OCI-LY1 (cell line): ENCODE measurements at regions not wholly inside any gene's neighbourhood (a gene's known extent, or its start where the extent isn't known, plus 50 kb on each side); places are given as distances from the start of the nearest gene placed in this dataset.

Experiments used
- H2AFZ ChIP-seq: fragments of 200-600 bp; sonication (generic), shearing (Covaris generic); 2 replicates; pipeline ENCODE4 v1.6.0; 2014; ENCODE audit warnings: antibody characterized with exemption, mild to moderate bottlenecking, low read length
- H3F3A ChIP-seq: fragments of 200-600 bp; sonication (generic), shearing (Covaris generic); 2 replicates; pipeline ENCODE4 v1.6.0; 2014; ENCODE audit warnings: mild to moderate bottlenecking, antibody characterized with exemption, low read length, moderate library complexity; ENCODE audit not compliant: insufficient read depth
- H3K27ac ChIP-seq: fragments of 200-600 bp; sonication (generic); 2 replicates; pipeline ENCODE4 v1.5.1; 2014; ENCODE audit warnings: low read length, mixed run types, mild to moderate bottlenecking, low read depth; ENCODE audit not compliant: poor library complexity, severe bottlenecking
- H3K27me3 ChIP-seq: fragments of 200-600 bp; sonication (generic); 2 replicates; pipeline ENCODE4 v1.6.0; 2014; ENCODE audit warnings: antibody characterized with exemption, mild to moderate bottlenecking, low read length, moderate library complexity; ENCODE audit not compliant: insufficient read depth
- H3K36me3 ChIP-seq: fragments of 200-600 bp; sonication (generic); 2 replicates; pipeline ENCODE4 v1.6.1; 2014; ENCODE audit warnings: mild to moderate bottlenecking, antibody characterized with exemption, low read length, moderate library complexity, mixed read lengths; ENCODE audit not compliant: insufficient read depth
- H3K4me1 ChIP-seq: fragments of 200-600 bp; sonication (generic); 2 replicates; pipeline ENCODE4 v1.5.1; 2014; ENCODE audit warnings: mild to moderate bottlenecking, low read length, moderate library complexity; ENCODE audit not compliant: insufficient read depth, severe bottlenecking
- H3K4me2 ChIP-seq: fragments of 200-600 bp; sonication (generic), shearing (Covaris generic); 2 replicates; pipeline ENCODE4 v1.6.1; 2014; ENCODE audit warnings: low read length
- H3K4me3 ChIP-seq: fragments of 200-600 bp; sonication (generic); 2 replicates; pipeline ENCODE4 v1.5.1; 2014; ENCODE audit warnings: low read length, low read depth, mild to moderate bottlenecking, mixed read lengths; ENCODE audit not compliant: poor library complexity, severe bottlenecking
- H3K79me2 ChIP-seq: fragments of 200-600 bp; shearing (Covaris generic); 2 replicates; pipeline ENCODE4 v1.6.1; 2016; ENCODE audit warnings: mixed run types, low read length, mixed read lengths; ENCODE audit not compliant: insufficient read depth
- H3K9ac ChIP-seq: fragments of 200-600 bp; sonication (generic), shearing (Covaris generic); 2 replicates; pipeline ENCODE4 v1.6.1; 2014; ENCODE audit warnings: mild to moderate bottlenecking, low read length, mixed read lengths
- H3K9me2 ChIP-seq: fragments of 200-600 bp; sonication (generic), shearing (Covaris generic); 2 replicates; pipeline ENCODE4 v1.6.1; 2014; ENCODE audit warnings: low read depth, mild to moderate bottlenecking, low read length, mixed read lengths
- H3K9me3 ChIP-seq: fragments of 200-600 bp; shearing (Covaris generic); 2 replicates; pipeline ENCODE4 v1.6.1; 2014; ENCODE audit warnings: low read length, mixed read lengths
- H4K20me1 ChIP-seq: fragments of 200-600 bp; sonication (generic), shearing (Covaris generic); 2 replicates; pipeline ENCODE4 v1.6.0; 2016; ENCODE audit warnings: mild to moderate bottlenecking, low read length; ENCODE audit not compliant: insufficient read depth
- EZH2 ChIP-seq: fragments of 200-600 bp; sonication (generic), shearing (Covaris generic); IDR thresholded peaks from 2 replicates; pipeline ENCODE4 v1.8.0; 2017; ENCODE audit warnings: borderline replicate concordance, mixed run types, mild to moderate bottlenecking, antibody characterized with exemption, low read length, moderate library complexity, mixed read lengths
- TF ChIP-seq, protein P1 (sequence below): fragments of 200-600 bp; sonication (generic), shearing (Covaris generic); IDR thresholded peaks from 2 replicates; pipeline ENCODE4 v1.5.1; 2017; ENCODE audit warnings: mild to moderate bottlenecking, antibody characterized with exemption, low read length, moderate library complexity, mixed read lengths

DNA sequence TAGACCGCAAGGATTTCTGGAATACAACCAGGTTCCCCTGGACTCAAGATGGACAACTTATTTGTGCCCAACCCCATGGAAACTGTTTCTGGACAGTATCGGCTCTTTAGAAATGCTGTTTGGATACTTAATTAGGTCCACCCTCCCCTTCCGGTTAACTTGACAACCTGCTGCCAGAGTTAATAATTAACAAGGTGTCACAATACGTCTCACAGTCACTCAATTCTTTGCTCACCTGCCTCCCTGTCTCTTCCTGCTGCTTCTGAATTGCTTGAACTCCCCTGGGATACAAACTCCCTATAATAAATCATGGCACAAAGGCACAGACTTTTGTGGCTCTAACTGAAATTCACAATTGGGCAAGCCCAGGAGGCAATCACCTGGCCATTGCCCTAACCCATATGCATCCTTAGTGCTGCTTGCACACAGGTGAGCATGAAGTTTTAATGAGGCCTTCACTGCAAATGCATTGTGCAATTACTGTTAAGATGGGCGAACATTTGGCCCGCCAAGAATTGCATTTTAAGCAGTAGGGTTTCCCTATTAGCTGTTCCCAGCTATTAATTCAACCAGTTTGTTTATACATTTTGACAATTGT is 504.4 kb upstream of the NOX3 start:
- Histone ChIP-seq H3K27me3 (no peaks in the 10 kb centered on the region), H3K9ac (no peak overlapping the region), H3K4me1 (no peaks in the 10 kb centered on the region), H4K20me1 (no peaks in the 10 kb centered on the region), H3K27ac (no peak overlapping the region), H3K4me2 (no peak overlapping the region), H3F3A (no peaks in the 10 kb centered on the region), H3K79me2 (no peaks in the 10 kb centered on the region), H3K4me3 (no peak overlapping the region), H3K9me2 (no peaks in the 10 kb centered on the region), H3K9me3 (no peaks in the 10 kb centered on the region), H3K36me3 (no peaks in the 10 kb centered on the region), H2AFZ (no peak overlapping the region)
- no peak for TF ChIP-seq EZH2
- TF ChIP-seq, protein P1, sequence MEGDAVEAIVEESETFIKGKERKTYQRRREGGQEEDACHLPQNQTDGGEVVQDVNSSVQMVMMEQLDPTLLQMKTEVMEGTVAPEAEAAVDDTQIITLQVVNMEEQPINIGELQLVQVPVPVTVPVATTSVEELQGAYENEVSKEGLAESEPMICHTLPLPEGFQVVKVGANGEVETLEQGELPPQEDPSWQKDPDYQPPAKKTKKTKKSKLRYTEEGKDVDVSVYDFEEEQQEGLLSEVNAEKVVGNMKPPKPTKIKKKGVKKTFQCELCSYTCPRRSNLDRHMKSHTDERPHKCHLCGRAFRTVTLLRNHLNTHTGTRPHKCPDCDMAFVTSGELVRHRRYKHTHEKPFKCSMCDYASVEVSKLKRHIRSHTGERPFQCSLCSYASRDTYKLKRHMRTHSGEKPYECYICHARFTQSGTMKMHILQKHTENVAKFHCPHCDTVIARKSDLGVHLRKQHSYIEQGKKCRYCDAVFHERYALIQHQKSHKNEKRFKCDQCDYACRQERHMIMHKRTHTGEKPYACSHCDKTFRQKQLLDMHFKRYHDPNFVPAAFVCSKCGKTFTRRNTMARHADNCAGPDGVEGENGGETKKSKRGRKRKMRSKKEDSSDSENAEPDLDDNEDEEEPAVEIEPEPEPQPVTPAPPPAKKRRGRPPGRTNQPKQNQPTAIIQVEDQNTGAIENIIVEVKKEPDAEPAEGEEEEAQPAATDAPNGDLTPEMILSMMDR, result no peak

DNA sequence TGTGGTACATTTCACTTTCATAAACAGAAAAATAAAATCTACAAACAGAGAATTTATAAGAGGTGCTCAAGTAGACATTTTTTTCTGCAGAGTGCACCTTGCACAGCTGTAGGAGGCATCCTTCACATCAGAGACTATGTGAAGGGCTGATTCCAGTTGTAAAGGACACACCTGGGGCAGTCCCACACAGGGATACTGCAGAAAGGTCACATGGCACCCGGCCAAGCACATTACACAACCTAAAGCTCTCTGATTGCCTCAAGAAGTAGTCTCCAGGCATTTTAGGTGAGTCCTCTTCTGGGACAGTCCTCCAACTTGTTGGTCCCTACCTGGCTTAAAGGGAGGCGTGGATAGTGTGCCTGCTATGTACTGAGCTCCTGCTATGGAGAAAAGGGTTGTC is 502.9 kb upstream of the NOX3 start:
- TF ChIP-seq, protein P1, result no peak
- TF ChIP-seq EZH2, result no peak

GRCh38 chr6:155955038-155955437 is 499.4 kb upstream of the NOX3 start:
- Histone ChIP-seq H3K4me3 (no peak overlapping the region), H3K9ac (no peak overlapping the region), H3K79me2 (no peaks in the 10 kb centered on the region), H3K4me2 (no peak overlapping the region), H3K27me3 (no peaks in the 10 kb centered on the region), H3K9me2 (no peaks in the 10 kb centered on the region), H3F3A (no peaks in the 10 kb centered on the region), H3K27ac (no peak overlapping the region), H3K4me1 (no peaks in the 10 kb centered on the region), H3K9me3 (no peaks in the 10 kb centered on the region), H3K36me3 (no peaks in the 10 kb centered on the region), H2AFZ (no peak overlapping the region), H4K20me1 (no peaks in the 10 kb centered on the region)
- TF ChIP-seq EZH2, result no peak
- TF ChIP-seq, protein P1, result no peak

More for the DNA sequence above, 502.9 kb upstream of the NOX3 start:
- Histone ChIP-seq H3K4me3 (no peak overlapping the region), H3K4me2 (no peak overlapping the region), H3K9me2 (no peaks in the 10 kb centered on the region), H3K36me3 (no peaks in the 10 kb centered on the region), H4K20me1 (no peaks in the 10 kb centered on the region), H2AFZ (no peak overlapping the region), H3K27ac (no peak overlapping the region), H3K4me1 (no peaks in the 10 kb centered on the region), H3K27me3 (no peaks in the 10 kb centered on the region), H3K9ac (no peak overlapping the region), H3F3A (no peaks in the 10 kb centered on the region), H3K9me3 (no peaks in the 10 kb centered on the region), H3K79me2 (no peaks in the 10 kb centered on the region)
